ENCODE measurements at regions not wholly inside any gene's neighbourhood (a gene's known extent, or its start where the extent isn't known, plus 50 kb on each side); places are given as distances from the start of the nearest gene placed in this dataset.

DNA sequence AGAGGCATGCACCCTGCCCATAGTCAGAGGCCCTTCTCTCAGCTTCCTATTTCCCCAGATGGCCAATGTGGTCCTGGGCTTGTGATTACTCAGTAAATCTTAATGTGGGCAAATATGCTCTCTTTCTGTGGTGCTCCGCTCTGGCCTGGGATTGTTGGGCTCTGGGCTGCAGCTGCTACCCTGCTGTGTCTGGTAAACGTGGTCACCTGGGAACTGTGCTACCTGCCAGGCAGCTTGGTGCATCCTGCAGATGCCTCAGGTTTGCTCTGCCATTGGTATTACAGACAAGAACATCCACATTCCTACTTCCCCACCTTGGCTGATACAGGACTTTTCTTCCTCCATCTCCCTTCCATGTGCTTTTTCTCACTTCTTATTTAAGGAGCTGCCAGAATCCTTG lies 611.5 kb upstream of the IMPG1 start:
- no peak for DNase-seq (ENCODE audit: low read depth)
- TF ChIP-seq, protein P1, sequence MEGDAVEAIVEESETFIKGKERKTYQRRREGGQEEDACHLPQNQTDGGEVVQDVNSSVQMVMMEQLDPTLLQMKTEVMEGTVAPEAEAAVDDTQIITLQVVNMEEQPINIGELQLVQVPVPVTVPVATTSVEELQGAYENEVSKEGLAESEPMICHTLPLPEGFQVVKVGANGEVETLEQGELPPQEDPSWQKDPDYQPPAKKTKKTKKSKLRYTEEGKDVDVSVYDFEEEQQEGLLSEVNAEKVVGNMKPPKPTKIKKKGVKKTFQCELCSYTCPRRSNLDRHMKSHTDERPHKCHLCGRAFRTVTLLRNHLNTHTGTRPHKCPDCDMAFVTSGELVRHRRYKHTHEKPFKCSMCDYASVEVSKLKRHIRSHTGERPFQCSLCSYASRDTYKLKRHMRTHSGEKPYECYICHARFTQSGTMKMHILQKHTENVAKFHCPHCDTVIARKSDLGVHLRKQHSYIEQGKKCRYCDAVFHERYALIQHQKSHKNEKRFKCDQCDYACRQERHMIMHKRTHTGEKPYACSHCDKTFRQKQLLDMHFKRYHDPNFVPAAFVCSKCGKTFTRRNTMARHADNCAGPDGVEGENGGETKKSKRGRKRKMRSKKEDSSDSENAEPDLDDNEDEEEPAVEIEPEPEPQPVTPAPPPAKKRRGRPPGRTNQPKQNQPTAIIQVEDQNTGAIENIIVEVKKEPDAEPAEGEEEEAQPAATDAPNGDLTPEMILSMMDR (IDR thresholded peaks at IDR 0.05; ENCODE audit: low read depth, low read length, missing control alignments), result no peak
- in situ Hi-C loops (cut with HindIII; ENCODE audit: low sequenced_read_pairs), result no loop called here
- H3K4me3 ChIP-seq (ENCODE audit: low read depth, low read length), result no peak overlapping the region

DNA sequence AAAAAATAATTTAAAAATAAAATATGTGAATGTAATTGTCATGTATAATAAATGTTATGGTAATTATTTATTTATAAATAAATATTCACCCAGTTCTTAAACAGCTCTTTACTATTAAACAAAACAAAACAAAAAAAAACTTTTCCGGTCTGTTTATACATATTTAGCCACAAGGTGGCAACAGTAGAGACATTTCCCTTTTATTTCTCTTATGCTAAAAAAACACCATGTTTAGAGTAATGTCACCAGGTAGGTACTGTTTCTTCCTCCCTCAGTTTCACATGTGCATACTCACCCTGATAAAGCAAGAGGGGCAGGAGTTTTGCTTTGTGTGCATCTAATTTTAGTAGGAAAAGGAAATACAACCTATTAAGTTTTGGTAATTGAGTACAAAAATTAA lies 610.4 kb upstream of the IMPG1 start:
- TF ChIP-seq, protein P1 (IDR thresholded peaks at IDR 0.05; ENCODE audit: low read depth, low read length, missing control alignments), result peak; percentile 15
- DNase-seq (ENCODE audit: low read depth), result no peak
- no peak overlapping the region for H3K4me3 ChIP-seq (ENCODE audit: low read depth, low read length)
- in situ Hi-C loops (cut with HindIII; ENCODE audit: low sequenced_read_pairs), result no loop called here

DNA sequence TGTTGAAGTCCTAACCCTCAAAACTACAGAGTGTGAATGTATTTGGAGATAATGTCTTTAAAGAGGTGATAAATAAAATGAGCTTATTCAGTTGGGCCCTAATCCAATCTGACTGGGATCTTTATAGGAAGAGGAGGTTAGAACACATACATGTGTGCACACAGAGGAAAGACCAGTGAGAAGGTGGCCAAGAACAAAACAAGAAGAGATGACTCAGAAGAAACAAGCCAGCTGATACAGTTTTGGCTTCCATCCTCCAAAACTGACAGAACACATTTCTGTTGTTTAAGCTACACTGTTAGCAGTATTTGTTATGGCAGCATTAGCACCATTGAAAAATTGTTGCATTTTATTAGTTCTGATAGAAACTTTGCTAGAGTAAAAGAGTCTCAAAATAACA lies 609.3 kb upstream of the IMPG1 start:
- in situ Hi-C loops (cut with HindIII; ENCODE audit: low sequenced_read_pairs), result no loop called here
- no peak overlapping the region for H3K4me3 ChIP-seq (ENCODE audit: low read depth, low read length)
- no peak for DNase-seq (ENCODE audit: low read depth)
- TF ChIP-seq, protein P1 (IDR thresholded peaks at IDR 0.05; ENCODE audit: low read depth, low read length, missing control alignments), result no peak

DNA sequence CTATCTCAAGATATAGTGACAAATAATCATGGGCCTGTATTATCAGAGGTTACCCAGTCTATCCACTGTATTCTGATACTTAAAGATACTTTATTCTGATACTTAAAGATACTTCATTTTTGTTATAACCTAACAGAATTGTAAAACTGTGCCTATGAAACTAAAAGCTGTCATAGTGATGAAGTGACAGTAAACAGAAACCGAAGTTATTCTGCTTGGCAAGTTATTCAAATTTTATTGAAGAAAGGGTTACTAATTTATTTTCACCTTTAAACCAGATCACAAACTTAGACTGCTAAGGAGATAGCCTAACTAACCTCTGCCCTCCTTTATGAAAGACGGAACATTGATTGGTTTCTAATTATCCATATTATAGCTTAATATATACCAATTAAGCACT lies 604.6 kb upstream of the IMPG1 start:
- in situ Hi-C loops (cut with HindIII; ENCODE audit: low sequenced_read_pairs), result no loop called here
- no peak overlapping the region for H3K4me3 ChIP-seq (ENCODE audit: low read depth, low read length)
- TF ChIP-seq, protein P1 (IDR thresholded peaks at IDR 0.05; ENCODE audit: low read depth, low read length, missing control alignments), result no peak
- no peak for DNase-seq (ENCODE audit: low read depth)

DNA sequence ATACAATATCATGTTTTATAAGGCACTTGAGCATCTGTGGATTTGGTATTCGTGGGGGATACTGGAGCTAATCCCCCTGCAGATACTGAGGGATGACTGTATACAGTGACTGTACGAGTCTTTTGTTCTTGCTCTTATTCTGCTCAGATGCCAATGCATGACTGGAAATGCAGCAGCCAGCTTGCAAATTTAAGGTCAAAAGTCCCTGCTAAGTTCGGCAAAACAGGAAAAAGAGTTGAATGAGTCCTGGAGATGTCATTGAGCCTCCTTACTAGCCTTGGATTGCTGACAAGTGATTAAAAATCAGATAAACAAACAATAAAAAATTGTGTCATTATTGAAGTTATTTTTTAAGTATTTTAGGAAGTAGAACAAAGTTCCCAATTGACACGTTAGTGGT lies 599.3 kb upstream of the IMPG1 start:
- in situ Hi-C loops (cut with HindIII; ENCODE audit: low sequenced_read_pairs), result no loop called here
- TF ChIP-seq, protein P1 (IDR thresholded peaks at IDR 0.05; ENCODE audit: low read depth, low read length, missing control alignments), result no peak
- DNase-seq (ENCODE audit: low read depth), result no peak
- H3K4me3 ChIP-seq (ENCODE audit: low read depth, low read length), result no peak overlapping the region

DNA sequence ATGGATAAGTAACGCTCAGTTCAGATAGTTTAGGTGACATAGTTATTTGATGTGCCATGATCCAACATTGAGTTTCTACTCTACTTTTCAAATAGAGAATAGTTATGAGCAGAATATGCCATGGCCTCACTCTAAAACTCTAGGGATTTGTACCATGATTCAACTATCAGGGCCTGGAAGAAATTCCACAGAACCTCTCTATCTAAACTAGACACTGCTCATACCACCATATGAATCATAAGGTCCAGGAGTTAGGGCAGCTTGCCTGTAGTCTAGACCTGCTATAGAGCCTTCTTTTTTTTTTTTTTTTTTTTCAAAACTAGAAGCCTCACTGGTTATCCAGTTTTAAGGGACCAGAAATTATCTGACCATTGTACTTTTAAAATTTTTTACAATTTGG lies 571.8 kb upstream of the IMPG1 start:
- H3K4me3 ChIP-seq (ENCODE audit: low read depth, low read length), result no peak overlapping the region
- DNase-seq (ENCODE audit: low read depth), result no peak
- TF ChIP-seq, protein P1 (IDR thresholded peaks at IDR 0.05; ENCODE audit: low read depth, low read length, missing control alignments), result no peak
- in situ Hi-C loops (cut with HindIII; ENCODE audit: low sequenced_read_pairs), result no loop called here

DNA sequence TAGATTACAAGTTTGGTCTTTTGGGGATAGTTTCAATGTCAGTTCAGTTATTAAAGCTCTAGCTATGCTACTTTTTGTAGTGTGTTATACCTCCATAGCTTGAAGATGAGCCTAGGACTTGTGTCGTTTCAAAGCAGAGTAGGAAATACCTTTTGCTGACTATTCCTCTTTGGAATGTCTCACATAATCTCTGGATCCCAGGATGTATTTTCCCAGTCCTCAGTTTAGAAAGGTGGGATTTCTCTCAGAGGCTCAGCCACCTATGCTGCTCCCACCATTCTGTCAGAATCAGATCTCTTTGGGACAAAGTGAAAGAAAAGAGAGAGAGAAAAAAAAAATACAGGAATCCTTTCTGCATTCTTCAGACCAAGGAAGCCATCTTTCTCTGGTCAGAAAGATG lies 567.5 kb upstream of the IMPG1 start:
- in situ Hi-C loops (cut with HindIII; ENCODE audit: low sequenced_read_pairs), result no loop called here
- TF ChIP-seq, protein P1 (IDR thresholded peaks at IDR 0.05; ENCODE audit: low read depth, low read length, missing control alignments), result no peak
- no peak overlapping the region for H3K4me3 ChIP-seq (ENCODE audit: low read depth, low read length)
- no peak for DNase-seq (ENCODE audit: low read depth)

Measured in astrocyte of the cerebellum (primary cell).